Astrocyte of the spinal cord (primary cell): ENCODE measurements at regions not wholly inside any gene's neighbourhood (a gene's known extent, or its start where the extent isn't known, plus 50 kb on each side); places are given as distances from the start of the nearest gene placed in this dataset.
A peak's percentile ranks its signal among the peaks of the same experiment; 100 is the strongest.

Experiments used
- DNase-seq: peaks from one replicate; pipeline ENCODE4 v3.0.0; 2011; ENCODE audit warnings: low read depth, low spot score
- H3K4me3 ChIP-seq: 2 replicates; pipeline ENCODE4 v1.5.1; 2011; ENCODE audit warnings: low read depth, mild to moderate bottlenecking, low read length, moderate library complexity
- CTCF ChIP-seq: IDR thresholded peaks from 2 replicates; pipeline ENCODE4 v1.5.1; 2012; ENCODE audit warnings: low read depth, mild to moderate bottlenecking, low read length, inconsistent platforms
- in situ Hi-C: cut with HindIII; loops from 2 replicates; pipeline ENCODE4 v1.10.0; 2017; ENCODE audit warnings: low sequenced_read_pairs

GRCh38 chr14:87059060-87059839, 933.7 kb downstream of the GALC start:
- H3K4me3 ChIP-seq = no peak overlapping the region
- in situ Hi-C loops = no loop called here
- no peak for TF ChIP-seq CTCF
- peak; percentile 27 for DNase-seq

- in situ Hi-C loops = no loop called here
- no peak overlapping the region for H3K4me3 ChIP-seq
- TF ChIP-seq CTCF = no peak
- DNase-seq = no peak
Measured at GRCh38 chr14:87055007-87055406, 938.0 kb downstream of the GALC start.

- no peak overlapping the region for H3K4me3 ChIP-seq
- DNase-seq = no peak
- in situ Hi-C loops = no loop called here
- TF ChIP-seq CTCF = no peak
Measured at GRCh38 chr14:87052646-87053225, 940.2 kb downstream of the GALC start.

GRCh38 chr14:87050421-87050820, 942.6 kb downstream of the GALC start:
- no peak for TF ChIP-seq CTCF
- no peak for DNase-seq
- in situ Hi-C loops = no loop called here
- H3K4me3 ChIP-seq = no peak overlapping the region

GRCh38 chr14:87049950-87050349, 943.0 kb downstream of the GALC start:
- peak; percentile 7 for DNase-seq
- no peak overlapping the region for H3K4me3 ChIP-seq
- in situ Hi-C loops = no loop called here
- TF ChIP-seq CTCF = peak; percentile 53

- no peak for DNase-seq
- H3K4me3 ChIP-seq = no peak overlapping the region
- TF ChIP-seq CTCF = no peak
- in situ Hi-C loops = no loop called here
Measured at GRCh38 chr14:87046960-87047359, 946.0 kb downstream of the GALC start.
